Upper lobe of right lung (tissue), 1 donor: ENCODE measurements at regions not wholly inside any gene's neighbourhood (a gene's known extent, or its start where the extent isn't known, plus 50 kb on each side); places are given as distances from the start of the nearest gene placed in this dataset.
A peak's percentile ranks its signal among the peaks of the same experiment; 100 is the strongest.

Experiments used
- ATAC-seq: fragments of 200-7000 bp; cut with Tn5 transposase; one replicate; pipeline ENCODE4 v1.9.1; 2020; ENCODE audit warnings: mild to moderate bottlenecking, moderate library complexity
- DNase-seq: peaks from one replicate; pipeline ENCODE4 v3.0.0-alpha.2; 2020
- H3K27ac ChIP-seq: fragments of 200-600 bp; one replicate; pipeline ENCODE4 v1.8.0; 2022
- H3K27me3 ChIP-seq: fragments of 200-600 bp; one replicate; pipeline ENCODE4 v1.8.0; 2022; ENCODE audit warnings: mild to moderate bottlenecking
- H3K36me3 ChIP-seq: fragments of 200-600 bp; one replicate; pipeline ENCODE4 v1.8.0; 2022
- H3K4me1 ChIP-seq: fragments of 200-600 bp; one replicate; pipeline ENCODE4 v1.8.0; 2022
- H3K4me3 ChIP-seq: fragments of 200-600 bp; one replicate; pipeline ENCODE4 v1.8.0; 2022; ENCODE audit warnings: mild to moderate bottlenecking
- H3K9me3 ChIP-seq: fragments of 200-600 bp; one replicate; pipeline ENCODE4 v1.8.0; 2022
- CTCF ChIP-seq: fragments of 200-600 bp; IDR thresholded peaks from one replicate; pipeline ENCODE4 v1.8.0; 2022; ENCODE audit warnings: antibody characterized with exemption
- intact Hi-C: fragments of 100-400 bp; cut with DNase I; formaldehyde crosslinking; loops from one replicate; pipeline ENCODE4 v1.11.0; 2022
- donor health status: DM: no; HTN: yes; CAD: no; lungs with severe emphysema.

- Histone ChIP-seq H3K27ac (no peak overlapping the region), H3K4me3 (no peak overlapping the region), H3K36me3 (no peaks in the 10 kb centered on the region), H3K4me1 (no peaks in the 10 kb centered on the region), H3K9me3 (no peaks in the 10 kb centered on the region), H3K27me3 (no peaks in the 10 kb centered on the region)
- TF ChIP-seq CTCF: no peak
- DNase-seq (no peak), ATAC-seq (no peak)
- intact Hi-C loops: no loop called here
Observed at GRCh38 chr12:97672870-97673269, 210.3 kb downstream of the RMST start.

- no peaks in the 10 kb centered on the region for H3K27me3 ChIP-seq
- DNase-seq: no peak
- H3K9me3 ChIP-seq: no peaks in the 10 kb centered on the region
- H3K27ac ChIP-seq: no peak overlapping the region
- H3K36me3 ChIP-seq: no peaks in the 10 kb centered on the region
- H3K4me1 ChIP-seq: no peaks in the 10 kb centered on the region
- ATAC-seq: peak; percentile 80
- TF ChIP-seq CTCF: no peak
- no peak overlapping the region for H3K4me3 ChIP-seq
- intact Hi-C loops: no loop called here
Observed at GRCh38 chr12:97680751-97681150, 218.1 kb downstream of the RMST start.

- Histone ChIP-seq H3K27ac (no peak overlapping the region), H3K36me3 (no peaks in the 10 kb centered on the region), H3K4me3 (no peak overlapping the region), H3K27me3 (no peaks in the 10 kb centered on the region), H3K9me3 (no peaks in the 10 kb centered on the region), H3K4me1 (no peaks in the 10 kb centered on the region)
- ATAC-seq: no peak
- intact Hi-C loops: no loop called here
- DNase-seq: no peak
- TF ChIP-seq CTCF: no peak
Observed at GRCh38 chr12:97681612-97682504, 219.3 kb downstream of the RMST start.

GRCh38 chr12:97685360-97685759 lies 222.8 kb downstream of the RMST start:
- intact Hi-C loops: no loop called here
- Histone ChIP-seq H3K27ac (no peak overlapping the region), H3K27me3 (no peaks in the 10 kb centered on the region), H3K4me1 (no peaks in the 10 kb centered on the region), H3K9me3 (no peaks in the 10 kb centered on the region), H3K36me3 (no peaks in the 10 kb centered on the region), H3K4me3 (no peak overlapping the region)
- TF ChIP-seq CTCF: no peak
- DNase-seq (no peak), ATAC-seq (no peak)

- DNase-seq: no peak
- Histone ChIP-seq H3K36me3 (no peaks in the 10 kb centered on the region), H3K4me1 (no peaks in the 10 kb centered on the region), H3K9me3 (no peaks in the 10 kb centered on the region), H3K27ac (no peak overlapping the region), H3K27me3 (no peaks in the 10 kb centered on the region), H3K4me3 (no peak overlapping the region)
- ATAC-seq: no peak
- intact Hi-C loops: no loop called here
- no peak for TF ChIP-seq CTCF
Observed at GRCh38 chr12:97701901-97702300, 239.3 kb downstream of the RMST start.

GRCh38 chr12:97711392-97711791 lies 248.8 kb downstream of the RMST start:
- intact Hi-C loops: no loop called here

More at GRCh38 chr12:97711392-97711791, 248.8 kb downstream of the RMST start:
- H3K27me3 ChIP-seq: no peaks in the 10 kb centered on the region
- ATAC-seq: no peak
- no peaks in the 10 kb centered on the region for H3K4me1 ChIP-seq
- no peak overlapping the region for H3K4me3 ChIP-seq
- H3K36me3 ChIP-seq: no peaks in the 10 kb centered on the region
- H3K9me3 ChIP-seq: no peaks in the 10 kb centered on the region
- no peak for TF ChIP-seq CTCF
- H3K27ac ChIP-seq: no peak overlapping the region
- no peak for DNase-seq
